ENCODE measurements at regions not wholly inside any gene's neighbourhood (a gene's known extent, or its start where the extent isn't known, plus 50 kb on each side); places are given as distances from the start of the nearest gene placed in this dataset.

DNA sequence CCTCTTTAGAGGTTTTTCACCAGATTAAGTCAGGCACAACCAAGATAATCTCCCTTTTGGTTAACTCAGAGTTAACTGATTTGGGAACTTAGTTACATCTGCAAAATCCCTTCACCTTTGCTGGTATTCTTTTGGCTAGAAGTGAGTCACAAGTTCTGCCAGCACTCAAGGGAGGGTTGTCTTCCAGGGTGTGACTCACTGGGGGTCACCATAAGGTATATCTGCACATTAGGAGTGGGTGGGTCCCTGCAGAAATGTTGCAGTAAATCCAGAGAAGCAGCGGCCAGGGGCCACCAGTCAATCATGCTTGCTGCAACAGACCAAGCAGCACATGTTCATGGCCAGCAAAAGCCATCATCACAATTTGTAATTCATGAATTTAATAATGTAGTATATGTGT is 59.8 kb upstream of the MAML3 start:
- H3K27ac ChIP-seq (ENCODE audit: insufficient read depth, low read depth, low read length, poor library complexity, severe bottlenecking), result no peak overlapping the region
- 91 to 100% methylated on average over 1 of the region's 1 CpG for WGBS, 2 experiments
- no peaks in the 10 kb centered on the region for H3K4me1 ChIP-seq (ENCODE audit: control insufficient read depth, insufficient read depth, low read length)
- no peaks in the 10 kb centered on the region for H3K36me3 ChIP-seq (ENCODE audit: control insufficient read depth, insufficient read depth, low read length)
- no peaks in the 10 kb centered on the region for H3K9me3 ChIP-seq (ENCODE audit: control insufficient read depth, low read length)
- no peaks in the 10 kb centered on the region for H3K27me3 ChIP-seq (ENCODE audit: control insufficient read depth, insufficient read depth, low read length, poor library complexity, severe bottlenecking)
- H3K4me3 ChIP-seq (ENCODE audit: insufficient read depth, low read depth, low read length), result no peak overlapping the region

DNA sequence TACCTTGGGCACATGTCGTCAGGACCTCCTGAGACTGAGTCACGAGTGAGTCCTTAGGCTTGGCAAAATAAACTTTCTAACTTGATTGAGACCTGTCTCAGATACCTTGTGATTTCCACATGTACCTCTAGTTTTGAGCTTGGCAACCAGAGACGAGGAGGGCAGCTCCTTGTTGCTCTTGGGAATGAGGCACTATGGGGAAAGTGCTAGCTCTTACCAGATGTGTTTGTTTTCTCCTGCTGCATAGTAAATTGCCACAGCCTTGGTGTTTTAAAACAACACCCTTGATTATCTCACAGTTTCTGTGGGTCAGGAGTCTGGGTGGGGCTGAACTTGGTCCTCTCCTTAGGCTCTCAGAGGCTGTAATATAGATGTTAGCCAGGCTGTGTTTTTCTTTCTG is 59.1 kb upstream of the MAML3 start:
- 84 to 86% methylated on average over 3 of the region's 3 CpGs for WGBS, 2 experiments
- no peaks in the 10 kb centered on the region for H3K36me3 ChIP-seq (ENCODE audit: control insufficient read depth, insufficient read depth, low read length)
- no peaks in the 10 kb centered on the region for H3K27me3 ChIP-seq (ENCODE audit: control insufficient read depth, insufficient read depth, low read length, poor library complexity, severe bottlenecking)
- no peak overlapping the region for H3K27ac ChIP-seq (ENCODE audit: insufficient read depth, low read depth, low read length, poor library complexity, severe bottlenecking)
- no peak overlapping the region for H3K4me3 ChIP-seq (ENCODE audit: insufficient read depth, low read depth, low read length)
- H3K9me3 ChIP-seq (ENCODE audit: control insufficient read depth, low read length), result no peaks in the 10 kb centered on the region
- H3K4me1 ChIP-seq (ENCODE audit: control insufficient read depth, insufficient read depth, low read length), result no peaks in the 10 kb centered on the region

DNA sequence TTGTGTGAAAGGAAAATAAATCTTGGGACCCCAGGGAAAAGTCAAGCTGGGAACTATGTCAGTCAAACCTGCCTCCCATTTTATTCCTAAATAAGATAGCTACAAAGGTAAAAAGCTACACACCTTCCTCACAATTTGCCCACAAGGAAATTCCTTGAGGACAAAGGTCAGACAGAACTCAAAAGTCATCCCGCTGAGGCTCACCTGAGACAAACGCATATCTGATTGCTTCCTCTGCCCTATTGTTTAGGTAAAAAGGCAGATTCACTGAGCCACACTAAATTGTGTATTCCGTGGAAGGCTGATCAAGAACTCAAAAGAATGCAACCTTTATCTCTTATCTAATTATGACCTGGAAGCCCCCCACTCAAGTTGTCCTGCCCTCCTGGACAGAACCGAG is 58.7 kb upstream of the MAML3 start:
- no peaks in the 10 kb centered on the region for H3K9me3 ChIP-seq (ENCODE audit: control insufficient read depth, low read length)

DNA sequence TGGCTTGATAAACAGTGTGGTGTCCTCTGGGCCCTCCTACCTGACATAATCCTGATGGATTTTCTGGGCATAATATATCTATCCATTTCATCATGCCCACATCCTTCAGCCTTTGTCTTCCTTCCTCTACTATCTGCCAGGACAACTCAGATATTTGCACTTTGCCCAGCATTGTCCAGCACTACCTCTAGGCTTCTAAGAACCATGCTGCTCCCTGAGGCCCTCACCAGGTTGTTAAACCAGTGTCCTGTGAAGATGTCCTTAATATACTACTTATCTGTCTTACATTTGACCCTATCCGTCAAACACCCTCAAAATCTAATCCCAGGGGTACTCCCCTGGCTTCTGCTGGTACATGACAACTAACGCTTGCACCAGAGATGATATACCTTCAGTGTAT is 58.2 kb upstream of the MAML3 start:
- no peaks in the 10 kb centered on the region for H3K4me1 ChIP-seq (ENCODE audit: control insufficient read depth, insufficient read depth, low read length)
- no peak overlapping the region for H3K4me3 ChIP-seq (ENCODE audit: insufficient read depth, low read depth, low read length)
- H3K36me3 ChIP-seq (ENCODE audit: control insufficient read depth, insufficient read depth, low read length), result no peaks in the 10 kb centered on the region
- no peaks in the 10 kb centered on the region for H3K27me3 ChIP-seq (ENCODE audit: control insufficient read depth, insufficient read depth, low read length, poor library complexity, severe bottlenecking)
- WGBS, 2 experiments, result 89 to 93% methylated on average over 2 of the region's 2 CpGs
- no peak overlapping the region for H3K27ac ChIP-seq (ENCODE audit: insufficient read depth, low read depth, low read length, poor library complexity, severe bottlenecking)
- no peaks in the 10 kb centered on the region for H3K9me3 ChIP-seq (ENCODE audit: control insufficient read depth, low read length)

More for the DNA sequence above, 58.7 kb upstream of the MAML3 start:
- Histone ChIP-seq H3K4me1 (ENCODE audit: control insufficient read depth, insufficient read depth, low read length) (no peaks in the 10 kb centered on the region), H3K27me3 (ENCODE audit: control insufficient read depth, insufficient read depth, low read length, poor library complexity, severe bottlenecking) (no peaks in the 10 kb centered on the region), H3K4me3 (ENCODE audit: insufficient read depth, low read depth, low read length) (no peak overlapping the region), H3K36me3 (ENCODE audit: control insufficient read depth, insufficient read depth, low read length) (no peaks in the 10 kb centered on the region), H3K27ac (ENCODE audit: insufficient read depth, low read depth, low read length, poor library complexity, severe bottlenecking) (no peak overlapping the region)
- WGBS, 2 experiments, result 78 to 81% methylated on average over 4 of the region's 4 CpGs

DNA sequence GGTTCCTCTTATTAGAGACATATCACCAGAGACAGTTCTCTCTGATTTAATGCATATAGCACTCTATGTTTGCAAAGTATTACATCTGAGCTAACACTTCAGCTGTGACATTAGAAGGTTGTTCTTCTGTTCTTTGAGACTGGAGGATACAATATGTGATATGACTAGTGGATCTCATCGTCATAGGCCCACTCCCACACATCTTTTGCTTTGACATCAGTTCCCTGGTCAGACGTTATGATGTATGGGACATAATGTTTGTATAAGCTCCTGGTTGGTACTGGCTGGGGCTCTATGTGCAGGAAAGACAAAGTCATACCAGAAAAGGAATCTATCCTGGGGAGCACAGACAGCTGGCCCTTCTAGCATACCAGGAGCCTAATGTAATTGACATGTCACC is 57.7 kb upstream of the MAML3 start:
- H3K27ac ChIP-seq (ENCODE audit: insufficient read depth, low read depth, low read length, poor library complexity, severe bottlenecking), result no peak overlapping the region
- WGBS, 2 experiments, result 93 to 96% methylated on average over 2 of the region's 2 CpGs
- H3K4me3 ChIP-seq (ENCODE audit: insufficient read depth, low read depth, low read length), result no peak overlapping the region
- H3K27me3 ChIP-seq (ENCODE audit: control insufficient read depth, insufficient read depth, low read length, poor library complexity, severe bottlenecking), result no peaks in the 10 kb centered on the region
- no peaks in the 10 kb centered on the region for H3K36me3 ChIP-seq (ENCODE audit: control insufficient read depth, insufficient read depth, low read length)
- H3K9me3 ChIP-seq (ENCODE audit: control insufficient read depth, low read length), result no peaks in the 10 kb centered on the region
- no peaks in the 10 kb centered on the region for H3K4me1 ChIP-seq (ENCODE audit: control insufficient read depth, insufficient read depth, low read length)

DNA sequence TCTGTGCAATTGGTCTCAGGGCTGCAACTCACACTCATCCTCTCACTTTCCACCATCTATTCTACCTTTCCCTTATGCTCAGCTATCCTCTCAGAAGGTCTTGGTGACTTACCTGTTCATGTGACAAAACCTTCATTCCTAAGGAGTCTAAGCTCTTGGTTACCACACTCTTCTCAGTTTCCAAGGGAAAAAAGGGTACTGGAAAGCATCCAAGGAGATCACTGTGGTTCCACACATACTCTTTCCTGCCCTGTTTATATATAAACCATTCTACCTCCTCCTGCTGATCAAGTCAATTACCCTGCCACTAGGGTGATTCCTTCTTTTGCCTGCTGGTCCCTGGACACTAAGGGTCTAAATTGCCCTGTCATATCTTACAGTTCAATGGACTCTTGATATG is 57.2 kb upstream of the MAML3 start:
- no peak overlapping the region for H3K27ac ChIP-seq (ENCODE audit: insufficient read depth, low read depth, low read length, poor library complexity, severe bottlenecking)
- H3K4me1 ChIP-seq (ENCODE audit: control insufficient read depth, insufficient read depth, low read length), result no peaks in the 10 kb centered on the region

DNA sequence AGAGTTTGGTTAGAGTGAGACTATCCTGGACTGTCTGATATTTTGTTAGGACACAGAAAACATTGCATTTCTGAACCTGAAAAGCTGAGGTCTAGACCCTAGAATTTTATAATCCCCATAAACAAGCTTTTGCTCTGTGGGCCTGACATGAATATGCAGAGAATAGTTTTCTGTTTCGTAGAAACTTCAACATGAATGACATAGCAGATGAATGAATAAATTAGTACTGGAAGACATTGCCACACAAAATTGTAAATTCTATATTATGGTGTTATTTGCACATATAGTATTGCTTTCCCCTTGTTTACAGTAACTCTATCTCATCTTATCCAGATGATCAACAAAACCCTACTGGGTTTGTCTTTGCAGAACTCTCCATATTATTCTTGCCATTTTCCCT is 54.9 kb upstream of the MAML3 start:
- WGBS, 2 experiments, result 100% methylated on average over 1 of the region's 1 CpG; no CpG with 5 or more reads in 1 of the 2 experiments

More for the DNA sequence above, 57.2 kb upstream of the MAML3 start:
- H3K27me3 ChIP-seq (ENCODE audit: control insufficient read depth, insufficient read depth, low read length, poor library complexity, severe bottlenecking), result no peaks in the 10 kb centered on the region
- no peak overlapping the region for H3K4me3 ChIP-seq (ENCODE audit: insufficient read depth, low read depth, low read length)
- no peaks in the 10 kb centered on the region for H3K36me3 ChIP-seq (ENCODE audit: control insufficient read depth, insufficient read depth, low read length)
- no peaks in the 10 kb centered on the region for H3K9me3 ChIP-seq (ENCODE audit: control insufficient read depth, low read length)

More for the DNA sequence above, 54.9 kb upstream of the MAML3 start:
- Histone ChIP-seq H3K9me3 (ENCODE audit: control insufficient read depth, low read length) (no peaks in the 10 kb centered on the region), H3K27ac (ENCODE audit: insufficient read depth, low read depth, low read length, poor library complexity, severe bottlenecking) (no peak overlapping the region), H3K27me3 (ENCODE audit: control insufficient read depth, insufficient read depth, low read length, poor library complexity, severe bottlenecking) (no peaks in the 10 kb centered on the region), H3K36me3 (ENCODE audit: control insufficient read depth, insufficient read depth, low read length) (no peaks in the 10 kb centered on the region), H3K4me1 (ENCODE audit: control insufficient read depth, insufficient read depth, low read length) (no peaks in the 10 kb centered on the region), H3K4me3 (ENCODE audit: insufficient read depth, low read depth, low read length) (no peak overlapping the region)
